Ishikawa (cell line): ENCODE measurements at regions not wholly inside any gene's neighbourhood (a gene's known extent, or its start where the extent isn't known, plus 50 kb on each side); places are given as distances from the start of the nearest gene placed in this dataset.

Experiments
- CEBPB ChIP-seq: IDR thresholded peaks from 2 replicates; pipeline ENCODE4 v1.6.1; 2012
- CREB1 ChIP-seq: IDR thresholded peaks from 2 replicates; pipeline ENCODE4 v1.6.1; 2012; ENCODE audit warnings: low read depth
- EGR1 ChIP-seq: IDR thresholded peaks from 2 replicates; pipeline ENCODE4 v1.6.1; 2012
- EP300 ChIP-seq: IDR thresholded peaks from 2 replicates; pipeline ENCODE4 v1.6.1; 2012; ENCODE audit warnings: borderline replicate concordance
- FOXM1 ChIP-seq: IDR thresholded peaks from 2 replicates; pipeline ENCODE4 v1.6.1; 2012; ENCODE audit warnings: low read depth, borderline replicate concordance
- NFIC ChIP-seq: IDR thresholded peaks from 2 replicates; pipeline ENCODE4 v1.6.1; 2012
- RAD21 ChIP-seq: IDR thresholded peaks from 2 replicates; pipeline ENCODE4 v1.6.1; 2012; ENCODE audit warnings: low read depth
- TAF1 ChIP-seq: IDR thresholded peaks from 2 replicates; pipeline ENCODE4 v1.6.1; 2012; ENCODE audit warnings: low read depth, mild to moderate bottlenecking
- TCF12 ChIP-seq: IDR thresholded peaks from 2 replicates; pipeline ENCODE4 v1.6.1; 2012; ENCODE audit warnings: low read depth
- TEAD4 ChIP-seq: IDR thresholded peaks from 2 replicates; pipeline ENCODE4 v1.6.1; 2012
- YY1 ChIP-seq: IDR thresholded peaks from 2 replicates; pipeline ENCODE4 v1.6.1; 2012; ENCODE audit warnings: low read depth
- ZBTB7A ChIP-seq: IDR thresholded peaks from 2 replicates; pipeline ENCODE4 v1.6.1; 2012; ENCODE audit warnings: low read depth
- TF ChIP-seq, protein P1 (sequence below): IDR thresholded peaks from 2 replicates; pipeline ENCODE4 v1.6.1; 2012
- TF ChIP-seq, protein P2 (sequence below): IDR thresholded peaks from 2 replicates; pipeline ENCODE4 v1.6.1; 2012
- TF ChIP-seq, protein P3 (sequence below): IDR thresholded peaks from 2 replicates; pipeline ENCODE4 v1.6.1; 2012; ENCODE audit warnings: low read depth, mild to moderate bottlenecking

DNA sequence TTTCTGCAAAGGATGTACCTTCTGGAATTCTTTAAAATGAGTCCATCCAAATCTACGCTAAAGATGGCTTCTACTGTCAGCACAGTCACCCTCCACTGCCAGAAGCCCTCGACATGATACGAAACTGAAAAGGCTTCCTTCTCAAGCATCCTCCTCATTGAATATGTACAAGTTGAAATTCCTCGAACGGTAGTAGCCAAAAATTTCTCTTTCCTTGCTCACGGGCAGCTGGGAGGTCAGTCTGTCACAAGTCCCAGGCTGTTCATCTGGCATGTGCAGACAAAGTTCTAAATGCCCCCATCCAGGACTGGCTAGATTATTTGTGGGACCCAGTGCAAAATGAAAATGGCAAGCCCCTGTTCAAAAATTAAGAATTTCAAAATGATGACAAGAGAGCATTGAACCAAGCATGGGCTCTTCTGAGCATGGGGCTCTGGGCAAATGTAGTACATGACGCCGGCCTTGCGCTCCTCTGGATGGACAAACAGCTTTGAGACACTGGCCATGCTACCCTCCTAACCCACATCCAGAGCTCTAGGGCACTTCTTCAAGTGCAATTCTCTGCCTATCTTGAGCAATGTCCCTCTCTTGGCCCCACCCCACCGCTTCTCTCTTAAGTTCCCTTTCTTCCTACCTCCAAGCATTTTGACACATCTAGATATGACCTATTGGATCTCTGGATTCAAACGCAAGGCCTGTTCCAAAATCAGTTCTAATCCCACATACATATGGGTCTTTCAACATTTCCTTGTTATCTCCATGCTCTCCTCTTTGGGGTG is 78.9 kb upstream of the FLT1 start:
- no peak for TF ChIP-seq EP300
- no peak for TF ChIP-seq RAD21
- no peak for TF ChIP-seq CEBPB
- TF ChIP-seq CREB1, result no peak
- TF ChIP-seq FOXM1, result no peak
- TF ChIP-seq NFIC, result no peak

DNA sequence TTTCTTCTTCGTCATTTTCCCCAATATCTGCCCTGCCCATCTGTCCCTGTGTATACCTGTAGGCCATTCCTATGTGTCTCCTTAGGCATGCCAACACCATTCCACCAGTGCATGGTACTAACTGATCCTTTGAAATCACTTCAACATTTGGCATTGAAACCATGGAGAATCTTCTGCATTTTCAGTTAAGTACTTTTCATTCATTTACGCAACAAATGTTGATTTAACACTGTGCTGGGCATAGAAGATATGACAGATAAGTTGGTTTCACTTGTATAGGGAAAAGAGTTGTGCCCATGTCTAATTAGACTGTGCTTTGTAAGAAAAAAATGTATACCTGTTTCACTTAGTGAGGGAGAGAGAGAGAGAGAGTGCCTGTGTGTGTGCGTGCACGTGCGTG is 77.9 kb upstream of the FLT1 start:
- TF ChIP-seq NFIC (no peak), TAF1 (no peak), ZBTB7A (no peak), RAD21 (no peak), CREB1 (no peak), YY1 (no peak)
- TF ChIP-seq, protein P1, sequence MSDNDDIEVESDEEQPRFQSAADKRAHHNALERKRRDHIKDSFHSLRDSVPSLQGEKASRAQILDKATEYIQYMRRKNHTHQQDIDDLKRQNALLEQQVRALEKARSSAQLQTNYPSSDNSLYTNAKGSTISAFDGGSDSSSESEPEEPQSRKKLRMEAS, result no peak
- TF ChIP-seq, protein P2, sequence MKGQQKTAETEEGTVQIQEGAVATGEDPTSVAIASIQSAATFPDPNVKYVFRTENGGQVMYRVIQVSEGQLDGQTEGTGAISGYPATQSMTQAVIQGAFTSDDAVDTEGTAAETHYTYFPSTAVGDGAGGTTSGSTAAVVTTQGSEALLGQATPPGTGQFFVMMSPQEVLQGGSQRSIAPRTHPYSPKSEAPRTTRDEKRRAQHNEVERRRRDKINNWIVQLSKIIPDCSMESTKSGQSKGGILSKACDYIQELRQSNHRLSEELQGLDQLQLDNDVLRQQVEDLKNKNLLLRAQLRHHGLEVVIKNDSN, result no peak
- TF ChIP-seq, protein P3, sequence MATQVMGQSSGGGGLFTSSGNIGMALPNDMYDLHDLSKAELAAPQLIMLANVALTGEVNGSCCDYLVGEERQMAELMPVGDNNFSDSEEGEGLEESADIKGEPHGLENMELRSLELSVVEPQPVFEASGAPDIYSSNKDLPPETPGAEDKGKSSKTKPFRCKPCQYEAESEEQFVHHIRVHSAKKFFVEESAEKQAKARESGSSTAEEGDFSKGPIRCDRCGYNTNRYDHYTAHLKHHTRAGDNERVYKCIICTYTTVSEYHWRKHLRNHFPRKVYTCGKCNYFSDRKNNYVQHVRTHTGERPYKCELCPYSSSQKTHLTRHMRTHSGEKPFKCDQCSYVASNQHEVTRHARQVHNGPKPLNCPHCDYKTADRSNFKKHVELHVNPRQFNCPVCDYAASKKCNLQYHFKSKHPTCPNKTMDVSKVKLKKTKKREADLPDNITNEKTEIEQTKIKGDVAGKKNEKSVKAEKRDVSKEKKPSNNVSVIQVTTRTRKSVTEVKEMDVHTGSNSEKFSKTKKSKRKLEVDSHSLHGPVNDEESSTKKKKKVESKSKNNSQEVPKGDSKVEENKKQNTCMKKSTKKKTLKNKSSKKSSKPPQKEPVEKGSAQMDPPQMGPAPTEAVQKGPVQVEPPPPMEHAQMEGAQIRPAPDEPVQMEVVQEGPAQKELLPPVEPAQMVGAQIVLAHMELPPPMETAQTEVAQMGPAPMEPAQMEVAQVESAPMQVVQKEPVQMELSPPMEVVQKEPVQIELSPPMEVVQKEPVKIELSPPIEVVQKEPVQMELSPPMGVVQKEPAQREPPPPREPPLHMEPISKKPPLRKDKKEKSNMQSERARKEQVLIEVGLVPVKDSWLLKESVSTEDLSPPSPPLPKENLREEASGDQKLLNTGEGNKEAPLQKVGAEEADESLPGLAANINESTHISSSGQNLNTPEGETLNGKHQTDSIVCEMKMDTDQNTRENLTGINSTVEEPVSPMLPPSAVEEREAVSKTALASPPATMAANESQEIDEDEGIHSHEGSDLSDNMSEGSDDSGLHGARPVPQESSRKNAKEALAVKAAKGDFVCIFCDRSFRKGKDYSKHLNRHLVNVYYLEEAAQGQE, result no peak

DNA sequence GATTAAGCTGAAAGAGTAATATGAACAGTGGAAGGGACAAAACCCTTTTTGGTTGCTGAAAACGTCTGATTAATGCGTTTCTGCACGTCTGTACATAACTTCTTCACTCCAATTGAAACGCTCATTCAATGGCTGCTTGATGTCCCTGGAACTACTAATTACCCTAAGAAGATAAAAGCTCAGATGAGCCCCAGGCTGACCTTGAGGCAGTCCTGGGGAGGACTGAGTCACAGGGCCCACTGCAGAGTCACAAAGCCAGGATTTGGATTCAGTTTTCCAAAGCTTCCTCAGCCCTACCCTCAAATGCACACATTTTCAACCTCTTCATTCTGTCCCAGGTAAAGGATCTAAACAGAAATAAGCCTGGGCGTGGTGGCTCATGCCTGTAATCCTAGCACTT is 75.0 kb upstream of the FLT1 start:
- TF ChIP-seq CREB1 (no peak), CEBPB (no peak), YY1 (no peak), TEAD4 (no peak), NFIC (no peak), TAF1 (no peak), ZBTB7A (no peak), RAD21 (no peak), EP300 (no peak), FOXM1 (no peak), EGR1 (no peak), TCF12 (no peak)
- TF ChIP-seq, protein P3, result no peak
- TF ChIP-seq, protein P1, result no peak
- TF ChIP-seq, protein P2, result no peak

DNA sequence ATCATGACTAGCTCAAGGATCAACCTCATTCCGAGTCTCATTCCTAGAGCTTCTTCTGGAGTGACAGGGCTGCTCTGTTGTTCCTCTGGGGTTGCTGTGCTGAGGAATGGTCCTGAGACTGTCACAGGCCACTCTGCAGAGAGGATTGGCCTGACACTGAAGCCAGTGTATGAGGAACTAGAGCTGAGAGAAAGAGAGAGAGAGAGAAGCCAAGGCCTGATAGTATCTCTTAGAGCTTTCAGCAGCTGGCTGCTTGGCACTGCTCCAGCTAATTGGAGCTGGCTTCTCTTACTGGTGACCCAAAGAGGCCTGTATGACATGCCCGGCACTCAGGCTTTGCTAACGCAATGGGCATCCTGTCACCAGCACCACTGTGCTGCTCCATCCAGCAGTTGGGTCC is 73.4 kb upstream of the FLT1 start:
- TF ChIP-seq CREB1, result no peak
- no peak for TF ChIP-seq EP300
- TF ChIP-seq FOXM1, result no peak
- TF ChIP-seq, protein P1, result no peak
- no peak for TF ChIP-seq ZBTB7A
- no peak for TF ChIP-seq CEBPB
- no peak for TF ChIP-seq TCF12
- TF ChIP-seq EGR1, result no peak
- no peak for TF ChIP-seq TEAD4
- TF ChIP-seq YY1, result no peak
- TF ChIP-seq RAD21, result no peak
- TF ChIP-seq, protein P3, result no peak
- no peak for TF ChIP-seq TAF1
- no peak for TF ChIP-seq NFIC
- TF ChIP-seq, protein P2, result no peak
